H9 (cell line): ENCODE measurements at regions not wholly inside any gene's neighbourhood (a gene's known extent, or its start where the extent isn't known, plus 50 kb on each side); places are given as distances from the start of the nearest gene placed in this dataset.

ENCODE experiments used
- DNase-seq: peaks from one replicate; pipeline ENCODE4 v3.0.0-alpha.2; 2017
- H2AFZ ChIP-seq: one replicate; pipeline ENCODE4 v1.6.1; 2013; ENCODE audit warnings: mild to moderate bottlenecking, low read length, control low read depth, moderate library complexity
- H2AK5ac ChIP-seq: 2 replicates; pipeline ENCODE4 v1.6.1; 2013; ENCODE audit warnings: low read length, control low read depth, mixed read lengths; ENCODE audit not compliant: insufficient read length
- H2BK120ac ChIP-seq: one replicate; pipeline ENCODE4 v1.6.1; 2013; ENCODE audit warnings: low read depth, mild to moderate bottlenecking, low read length, control low read depth, inconsistent platforms; ENCODE audit not compliant: poor library complexity, severe bottlenecking
- H2BK12ac ChIP-seq: 2 replicates; pipeline ENCODE4 v1.6.1; 2013; ENCODE audit warnings: low read length, control low read depth, mixed read lengths, low read depth; ENCODE audit not compliant: insufficient read length
- H2BK15ac ChIP-seq: 2 replicates; pipeline ENCODE4 v1.6.1; 2013; ENCODE audit warnings: low read depth, low read length, control low read depth
- H2BK20ac ChIP-seq: one replicate; pipeline ENCODE4 v1.6.1; 2013; ENCODE audit warnings: low read depth, mild to moderate bottlenecking, low read length, control low read depth, inconsistent platforms; ENCODE audit not compliant: poor library complexity, severe bottlenecking
- H2BK5ac ChIP-seq: 2 replicates; pipeline ENCODE4 v1.6.1; 2013; ENCODE audit warnings: low read length, control low read depth, mixed read lengths; ENCODE audit not compliant: insufficient read length
- H3K14ac ChIP-seq: 2 replicates; pipeline ENCODE4 v1.6.1; 2013; ENCODE audit warnings: low read length, control low read depth; ENCODE audit not compliant: insufficient read depth
- H3K18ac ChIP-seq: 2 replicates; pipeline ENCODE4 v1.6.1; 2013; ENCODE audit warnings: low read depth, mild to moderate bottlenecking, mixed read lengths, low read length, control low read depth; ENCODE audit not compliant: insufficient read length
- H3K23ac ChIP-seq: 2 replicates; pipeline ENCODE4 v1.6.1; 2013; ENCODE audit warnings: low read length, control low read depth, mixed read lengths, low read depth; ENCODE audit not compliant: insufficient read length
- H3K23me2 ChIP-seq: 2 replicates; pipeline ENCODE4 v1.6.1; 2013; ENCODE audit warnings: low read depth, mild to moderate bottlenecking, mixed read lengths, low read length, control low read depth; ENCODE audit not compliant: insufficient read length, poor library complexity, severe bottlenecking
- H3K27ac ChIP-seq: 2 replicates; pipeline ENCODE4 v1.5.1; 2013; ENCODE audit warnings: low read length, control low read depth, mixed read lengths, low read depth; ENCODE audit not compliant: insufficient read length
- H3K27me3 ChIP-seq: 2 replicates; pipeline ENCODE4 v1.6.1; 2013; ENCODE audit warnings: low read length, control low read depth, inconsistent platforms; ENCODE audit not compliant: insufficient read depth
- H3K4ac ChIP-seq: 2 replicates; pipeline ENCODE4 v1.6.1; 2013; ENCODE audit warnings: low read depth, mild to moderate bottlenecking, control low read depth, inconsistent platforms, low read length, moderate library complexity
- H3K4me1 ChIP-seq: 2 replicates; pipeline ENCODE4 v1.6.1; 2013; ENCODE audit warnings: low read length, control low read depth, inconsistent platforms; ENCODE audit not compliant: insufficient read depth
- H3K4me2 ChIP-seq: 2 replicates; pipeline ENCODE4 v1.6.1; 2013; ENCODE audit warnings: low read length, control low read depth, mixed read lengths; ENCODE audit not compliant: insufficient read length, insufficient read depth
- H3K56ac ChIP-seq: 2 replicates; pipeline ENCODE4 v1.6.1; 2013; ENCODE audit warnings: low read depth, mild to moderate bottlenecking, mixed read lengths, low read length, control low read depth; ENCODE audit not compliant: insufficient read length
- H3K79me1 ChIP-seq: 2 replicates; pipeline ENCODE4 v1.6.1; 2013; ENCODE audit warnings: low read depth, mild to moderate bottlenecking, moderate library complexity, low read length, control low read depth, inconsistent platforms; ENCODE audit not compliant: insufficient read depth, poor library complexity, severe bottlenecking
- H3K79me2 ChIP-seq: 2 replicates; pipeline ENCODE4 v1.6.1; 2013; ENCODE audit warnings: low read length, control low read depth, inconsistent platforms; ENCODE audit not compliant: insufficient read depth
- H3K9ac ChIP-seq: 2 replicates; pipeline ENCODE4 v1.6.1; 2013; ENCODE audit warnings: low read length, control low read depth, mixed read lengths; ENCODE audit not compliant: insufficient read length; ENCODE audit errors: extremely low read depth
- H3K9me3 ChIP-seq: one replicate; pipeline ENCODE4 v1.6.1; 2013; ENCODE audit warnings: low read depth, low read length, inconsistent platforms; ENCODE audit not compliant: control insufficient read depth
- H3T11ph ChIP-seq: one replicate; pipeline ENCODE4 v1.6.1; 2013; ENCODE audit warnings: mild to moderate bottlenecking, low read length, control low read depth, inconsistent platforms
- H4K20me1 ChIP-seq: one replicate; pipeline ENCODE4 v1.6.1; 2013; ENCODE audit not compliant: control insufficient read depth, insufficient read length, insufficient read depth
- H4K5ac ChIP-seq: 2 replicates; pipeline ENCODE4 v1.6.1; 2013; ENCODE audit warnings: low read depth, mild to moderate bottlenecking, mixed read lengths, low read length, control low read depth; ENCODE audit not compliant: insufficient read length
- H4K8ac ChIP-seq: replicated peaks from 2 replicates; pipeline ENCODE4 v1.6.1; 2013; ENCODE audit warnings: low read length, control low read depth, mixed read lengths, low read depth; ENCODE audit not compliant: insufficient read length
- H4K91ac ChIP-seq: 2 replicates; pipeline ENCODE4 v1.6.1; 2013; ENCODE audit warnings: low read depth, mild to moderate bottlenecking, moderate library complexity, mixed read lengths, low read length, control low read depth; ENCODE audit not compliant: insufficient read length
- H3K27ac Mint-ChIP-seq, 3 experiments: 2 replicates in 2 of 3; 3 replicates in 1 of 3; pipeline ENCODE4 v1.8.0; 2020 to 2021; ENCODE audit warnings: mixed read lengths in 3 of 3, mild to moderate bottlenecking in 1 of 3, moderate library complexity in 1 of 3
- H3K27me3 Mint-ChIP-seq: 2 replicates; pipeline ENCODE4 v1.8.0; 2021; ENCODE audit warnings: low read depth, mild to moderate bottlenecking, moderate library complexity, mixed read lengths
- H3K36me3 Mint-ChIP-seq, 3 experiments: 2 replicates in 2 of 3; 3 replicates in 1 of 3; pipeline ENCODE4 v1.8.0; 2020 to 2021; ENCODE audit warnings: low read depth in 3 of 3, mixed read lengths in 3 of 3; ENCODE audit not compliant: insufficient read depth in 1 of 3
- H3K4me1 Mint-ChIP-seq, 2 experiments: 2 replicates each; pipeline ENCODE4 v1.8.0; 2020; ENCODE audit warnings: mixed read lengths in 2 of 2
- H3K4me3 Mint-ChIP-seq, 2 experiments: 2 replicates in 1 of 2; 3 replicates in 1 of 2; pipeline ENCODE4 v1.8.0; 2020 to 2021; ENCODE audit warnings: mild to moderate bottlenecking in 2 of 2, mixed read lengths in 2 of 2, moderate library complexity in 1 of 2
- H3K9me3 Mint-ChIP-seq, 2 experiments: 2 replicates in 1 of 2; 3 replicates in 1 of 2; pipeline ENCODE4 v1.8.0; 2020; ENCODE audit warnings: mild to moderate bottlenecking in 2 of 2, mixed read lengths in 2 of 2, moderate library complexity in 1 of 2
- CTCF ChIP-seq: fragments of 200-600 bp; sonication (generic); conservative IDR thresholded peaks from 3 replicates; pipeline ENCODE4 v1.8.0; 2021; ENCODE audit warnings: antibody characterized with exemption, mild to moderate bottlenecking
- WGBS: extraction: QIAGEN DNeasy Blood & Tissue Kit; methylation state at CpG from one replicate; pipeline ENCODE4 v1.1.7; 2013; ENCODE audit warnings: missing lambda C conversion rate, low lambda C conversion rate, mixed read lengths; ENCODE audit not compliant: insufficient read length; ENCODE audit errors: extremely low coverage; 5-methylcytosine and 5-hydroxymethylcytosine counted together

- Mint-ChIP-seq H3K4me3 (no peak overlapping the region), H3K27ac (no peak overlapping the region), H3K4me1 (peaks cover 3 to 5% of the 10 kb centered on the region in 2 experiments; a peak in 1 of 4 replicates), H3K36me3 (peaks cover 32 to 56% (median 34%) of the 10 kb centered on the region in 3 experiments), H3K27me3 (no peaks in the 10 kb centered on the region), H3K9me3 (peaks cover 41 to 45% of the 10 kb centered on the region in 2 experiments)
- no peaks in the 10 kb centered on the region for H3K23me2 ChIP-seq
- DNase-seq = no peak
- H3K79me2 ChIP-seq = no peaks in the 10 kb centered on the region
- peaks cover 19% of the 10 kb centered on the region for H3K9me3 ChIP-seq
- no peak overlapping the region for H3K27ac ChIP-seq
- no peak for TF ChIP-seq CTCF
- no peak overlapping the region for H2BK12ac ChIP-seq
- H2AFZ ChIP-seq = no peak overlapping the region
- H3K4me2 ChIP-seq = no peak overlapping the region
- no peaks in the 10 kb centered on the region for H3K79me1 ChIP-seq
- no peak overlapping the region for H2AK5ac ChIP-seq
- no peak overlapping the region for H2BK20ac ChIP-seq
- no peak overlapping the region for H4K91ac ChIP-seq
- no peak overlapping the region for H2BK15ac ChIP-seq
- H3K18ac ChIP-seq = no peak overlapping the region
- H4K20me1 ChIP-seq = no peaks in the 10 kb centered on the region
- no peak overlapping the region for H4K5ac ChIP-seq
- no peak overlapping the region for H2BK5ac ChIP-seq
- H3K56ac ChIP-seq = no peak overlapping the region
- H3K27me3 ChIP-seq = no peaks in the 10 kb centered on the region
- H3K4me1 ChIP-seq = no peaks in the 10 kb centered on the region
- no peak overlapping the region for H3K9ac ChIP-seq
- H2BK120ac ChIP-seq = no peak overlapping the region
- no peak overlapping the region for H3K23ac ChIP-seq
- no peak overlapping the region for H3K4ac ChIP-seq
- no peak overlapping the region for H3K14ac ChIP-seq
- H4K8ac ChIP-seq = no peak overlapping the region
- no peak overlapping the region for H3T11ph ChIP-seq
- no CpG with 5 or more reads among the region's 2 CpGs for WGBS
Measured at GRCh38 chr4:64756016-64756415, 346.8 kb upstream of the TECRL start.
